ENCODE measurements at regions not wholly inside any gene's neighbourhood (a gene's known extent, or its start where the extent isn't known, plus 50 kb on each side); places are given as distances from the start of the nearest gene placed in this dataset.

DNA sequence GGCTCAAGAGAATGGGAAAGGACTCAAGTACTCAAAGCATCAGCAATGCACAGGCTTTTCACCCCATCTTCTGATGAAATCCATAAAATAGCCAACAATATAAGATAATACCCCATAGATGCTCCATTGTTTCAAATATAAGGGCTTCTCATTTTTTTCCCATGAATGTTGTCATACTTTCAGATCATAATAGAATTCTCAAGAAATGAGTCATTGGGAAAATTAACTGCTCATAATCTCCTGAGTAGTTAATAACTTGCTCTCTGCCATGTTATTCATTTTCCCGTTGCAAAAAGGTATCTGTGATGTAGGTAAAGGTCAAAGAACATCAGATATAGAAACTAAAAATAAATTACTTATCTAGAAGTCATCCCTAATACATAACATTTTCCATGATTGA is 121.9 kb downstream of the NSUN3 start:
- no TSS peak for BruUV-seq (replicated peaks)
- FAIRE-seq (no peak), ATAC-seq (no peak), DNase-seq (ENCODE audit: extremely low read depth in 1 of 4, low spot score in 3 of 4) (no peak)
- no peaks in the 10 kb centered on the region for H3K9me3 ChIP-seq (replicated peaks; ENCODE audit: control insufficient read depth, insufficient read depth, low read depth, low read length)
- H3K27ac ChIP-seq (ENCODE audit: extremely low read depth, low read depth, low read length): no peak overlapping the region
- H3K4me1 ChIP-seq (replicated peaks in 1 of 2; ENCODE audit: control insufficient read depth in 2 of 2, insufficient read depth in 2 of 2, low read length in 2 of 2): no peaks in the 10 kb centered on the region
- H3K79me2 ChIP-seq (ENCODE audit: control insufficient read depth, insufficient read depth, low read length): no peaks in the 10 kb centered on the region
- intact Hi-C loops (cut with micrococcal nuclease): no loop called here
- H2AFZ ChIP-seq (ENCODE audit: low read depth, low read length): no peak overlapping the region
- no peaks in the 10 kb centered on the region for H3K27me3 ChIP-seq (ENCODE audit: control insufficient read depth in 2 of 2, insufficient read depth in 2 of 2, low read length in 2 of 2)
- POLR2A ChIA-PET: no interaction called here
- CTCF ChIA-PET (ENCODE audit: low intra/inter-chr PET ratio): no interaction called here
- in situ Hi-C loops (cut with MboI): no loop called here
- no peak overlapping the region for H3K9ac ChIP-seq (ENCODE audit: insufficient read depth in 1 of 2, low read depth in 2 of 2, low read length in 2 of 2)
- no peak overlapping the region for H3K4me3 ChIP-seq
- WGBS (ENCODE audit: insufficient coverage, low coverage, missing lambda C conversion rate): 0% methylated on average over 1 of the region's 1 CpG
- no peak overlapping the region for H3K4me2 ChIP-seq (ENCODE audit: insufficient read depth, low read length)
- no peaks in the 10 kb centered on the region for H3K9me1 ChIP-seq (ENCODE audit: control insufficient read depth, insufficient read depth, low read length)
- TF ChIP-seq, protein P1, sequence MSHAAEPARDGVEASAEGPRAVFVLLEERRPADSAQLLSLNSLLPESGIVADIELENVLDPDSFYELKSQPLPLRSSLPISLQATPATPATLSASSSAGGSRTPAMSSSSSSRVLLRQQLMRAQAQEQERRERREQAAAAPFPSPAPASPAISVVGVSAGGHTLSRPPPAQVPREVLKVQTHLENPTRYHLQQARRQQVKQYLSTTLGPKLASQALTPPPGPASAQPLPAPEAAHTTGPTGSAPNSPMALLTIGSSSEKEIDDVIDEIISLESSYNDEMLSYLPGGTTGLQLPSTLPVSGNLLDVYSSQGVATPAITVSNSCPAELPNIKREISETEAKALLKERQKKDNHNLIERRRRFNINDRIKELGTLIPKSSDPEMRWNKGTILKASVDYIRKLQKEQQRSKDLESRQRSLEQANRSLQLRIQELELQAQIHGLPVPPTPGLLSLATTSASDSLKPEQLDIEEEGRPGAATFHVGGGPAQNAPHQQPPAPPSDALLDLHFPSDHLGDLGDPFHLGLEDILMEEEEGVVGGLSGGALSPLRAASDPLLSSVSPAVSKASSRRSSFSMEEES (CRISPR knock-in tag; IDR thresholded peaks at IDR 0.05): no peak
- TF ChIP-seq, protein P2, sequence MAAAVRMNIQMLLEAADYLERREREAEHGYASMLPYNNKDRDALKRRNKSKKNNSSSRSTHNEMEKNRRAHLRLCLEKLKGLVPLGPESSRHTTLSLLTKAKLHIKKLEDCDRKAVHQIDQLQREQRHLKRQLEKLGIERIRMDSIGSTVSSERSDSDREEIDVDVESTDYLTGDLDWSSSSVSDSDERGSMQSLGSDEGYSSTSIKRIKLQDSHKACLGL (CRISPR knock-in tag; IDR thresholded peaks at IDR 0.05; ENCODE audit: borderline replicate concordance, poor library complexity, severe bottlenecking): no peak
- TF ChIP-seq ARNT (IDR thresholded peaks at IDR 0.05) (no peak), ZBTB7A (IDR thresholded peaks at IDR 0.05; ENCODE audit: borderline replicate concordance, control insufficient read depth, low read depth, low read length) (no peak), ZKSCAN3 (CRISPR knock-in tag; IDR thresholded peaks at IDR 0.05) (no peak), HNRNPLL (IDR thresholded peaks at IDR 0.05; ENCODE audit: low read depth, low read length, poor library complexity, severe bottlenecking) (no peak), ZNF197 (CRISPR knock-in tag; IDR thresholded peaks at IDR 0.05; ENCODE audit: low read depth) (no peak), MEIS2 (IDR thresholded peaks at IDR 0.05; ENCODE audit: partially characterized antibody) (no peak), FOS (IDR thresholded peaks at IDR 0.05; ENCODE audit: extremely low read depth, insufficient read length) (no peak), PRMT5 (CRISPR knock-in tag; IDR thresholded peaks at IDR 0.05) (no peak), FOXK1 (CRISPR knock-in tag; IDR thresholded peaks at IDR 0.05; ENCODE audit: borderline replicate concordance) (no peak), SRF (CRISPR knock-in tag; IDR thresholded peaks at IDR 0.05) (no peak), RHOXF2B (CRISPR knock-in tag; conservative IDR thresholded peaks at IDR 0.05) (no peak), EP400 (IDR thresholded peaks at IDR 0.05) (no peak), TOE1 (IDR thresholded peaks at IDR 0.05; ENCODE audit: borderline replicate concordance) (no peak), TOE1 (CRISPR knock-in tag; IDR thresholded peaks at IDR 0.05; ENCODE audit: borderline replicate concordance, low read depth) (no peak), SOX6 (IDR thresholded peaks at IDR 0.05) (no peak), ZNF12 (CRISPR knock-in tag; IDR thresholded peaks at IDR 0.05) (no peak)
- TF ChIP-seq, protein P3, sequence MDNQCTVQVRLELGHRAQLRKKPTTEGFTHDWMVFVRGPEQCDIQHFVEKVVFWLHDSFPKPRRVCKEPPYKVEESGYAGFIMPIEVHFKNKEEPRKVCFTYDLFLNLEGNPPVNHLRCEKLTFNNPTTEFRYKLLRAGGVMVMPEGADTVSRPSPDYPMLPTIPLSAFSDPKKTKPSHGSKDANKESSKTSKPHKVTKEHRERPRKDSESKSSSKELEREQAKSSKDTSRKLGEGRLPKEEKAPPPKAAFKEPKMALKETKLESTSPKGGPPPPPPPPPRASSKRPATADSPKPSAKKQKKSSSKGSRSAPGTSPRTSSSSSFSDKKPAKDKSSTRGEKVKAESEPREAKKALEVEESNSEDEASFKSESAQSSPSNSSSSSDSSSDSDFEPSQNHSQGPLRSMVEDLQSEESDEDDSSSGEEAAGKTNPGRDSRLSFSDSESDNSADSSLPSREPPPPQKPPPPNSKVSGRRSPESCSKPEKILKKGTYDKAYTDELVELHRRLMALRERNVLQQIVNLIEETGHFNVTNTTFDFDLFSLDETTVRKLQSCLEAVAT (IDR thresholded peaks at IDR 0.05): no peak
- TF ChIP-seq, protein P4, sequence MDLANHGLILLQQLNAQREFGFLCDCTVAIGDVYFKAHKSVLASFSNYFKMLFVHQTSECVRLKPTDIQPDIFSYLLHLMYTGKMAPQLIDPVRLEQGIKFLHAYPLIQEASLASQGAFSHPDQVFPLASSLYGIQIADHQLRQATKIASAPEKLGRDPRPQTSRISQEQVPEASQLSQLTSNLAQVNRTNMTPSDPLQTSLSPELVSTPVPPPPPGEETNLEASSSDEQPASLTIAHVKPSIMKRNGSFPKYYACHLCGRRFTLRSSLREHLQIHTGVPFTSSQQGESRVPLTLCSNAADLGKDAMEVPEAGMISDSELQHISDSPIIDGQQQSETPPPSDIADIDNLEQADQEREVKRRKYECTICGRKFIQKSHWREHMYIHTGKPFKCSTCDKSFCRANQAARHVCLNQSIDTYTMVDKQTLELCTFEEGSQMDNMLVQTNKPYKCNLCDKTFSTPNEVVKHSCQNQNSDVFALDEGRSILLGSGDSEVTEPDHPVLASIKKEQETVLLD (IDR thresholded peaks at IDR 0.05): no peak
- H3K36me3 ChIP-seq (ENCODE audit: control insufficient read depth, insufficient read depth, low read length): no peaks in the 10 kb centered on the region
- no peaks in the 10 kb centered on the region for H4K20me1 ChIP-seq (replicated peaks; ENCODE audit: control insufficient read depth, insufficient read depth, low read length)

Data from K562 (cell line).